ENCODE measurements at regions not wholly inside any gene's neighbourhood (a gene's known extent, or its start where the extent isn't known, plus 50 kb on each side); places are given as distances from the start of the nearest gene placed in this dataset.

GRCh38 chr7:21092766-21093702 is 306.3 kb upstream of the SP8 start:
- DNase-seq (ENCODE audit: low spot score), result no peak

- DNase-seq (ENCODE audit: low spot score), result no peak
Observed at GRCh38 chr7:21094589-21094988, 307.9 kb upstream of the SP8 start.

GRCh38 chr7:21099432-21099831 is 312.7 kb upstream of the SP8 start:
- no peak for DNase-seq (ENCODE audit: low spot score)

GRCh38 chr7:21099955-21100354 is 313.3 kb upstream of the SP8 start:
- no peak for DNase-seq (ENCODE audit: low spot score)

GRCh38 chr7:21101541-21101940 is 314.9 kb upstream of the SP8 start:
- no peak for DNase-seq (ENCODE audit: low spot score)

- no peak for DNase-seq (ENCODE audit: low spot score)
Observed at GRCh38 chr7:21103426-21104123, 316.9 kb upstream of the SP8 start.

GRCh38 chr7:21104124-21104500 is 317.4 kb upstream of the SP8 start:
- no peak for DNase-seq (ENCODE audit: low spot score)

GRCh38 chr7:21106296-21106732 is 319.6 kb upstream of the SP8 start:
- DNase-seq (ENCODE audit: low spot score), result no peak

- DNase-seq (ENCODE audit: low spot score), result no peak
Observed at GRCh38 chr7:21107101-21107500, 320.4 kb upstream of the SP8 start.

GRCh38 chr7:21108182-21108581 is 319.7 kb upstream of the SP4 start:
- peak; percentile 11 for DNase-seq (ENCODE audit: low spot score)

GRCh38 chr7:21113609-21114415 is 314.1 kb upstream of the SP4 start:
- no peak for DNase-seq (ENCODE audit: low spot score)

- no peak for DNase-seq (ENCODE audit: low spot score)
Observed at GRCh38 chr7:21123586-21123985, 304.3 kb upstream of the SP4 start.

- no peak for DNase-seq (ENCODE audit: low spot score)
Observed at GRCh38 chr7:21125297-21125696, 302.6 kb upstream of the SP4 start.

GRCh38 chr7:21128062-21128817 is 299.6 kb upstream of the SP4 start:
- no peak for DNase-seq (ENCODE audit: low spot score)

GRCh38 chr7:21131897-21132296 is 296.0 kb upstream of the SP4 start:
- DNase-seq (ENCODE audit: low spot score), result no peak

GRCh38 chr7:21134631-21135030 is 293.3 kb upstream of the SP4 start:
- DNase-seq (ENCODE audit: low spot score), result no peak

- no peak for DNase-seq (ENCODE audit: low spot score)
Observed at GRCh38 chr7:21135437-21135836, 292.4 kb upstream of the SP4 start.

GRCh38 chr7:21137640-21138039 is 290.2 kb upstream of the SP4 start:
- no peak for DNase-seq (ENCODE audit: low spot score)

GRCh38 chr7:21140622-21141021 is 287.3 kb upstream of the SP4 start:
- no peak for DNase-seq (ENCODE audit: low spot score)

- DNase-seq (ENCODE audit: low spot score), result no peak
Observed at GRCh38 chr7:21141476-21141875, 286.4 kb upstream of the SP4 start.

- no peak for DNase-seq (ENCODE audit: low spot score)
Observed at GRCh38 chr7:21142081-21142480, 285.8 kb upstream of the SP4 start.

Data from putamen (tissue), 1 donor.